Medulla oblongata (tissue), 1 donor: ENCODE measurements at regions not wholly inside any gene's neighbourhood (a gene's known extent, or its start where the extent isn't known, plus 50 kb on each side); places are given as distances from the start of the nearest gene placed in this dataset.

ENCODE experiments used
- DNase-seq: peaks from one replicate; pipeline ENCODE4 v3.0.0-alpha.2; 2015; ENCODE audit errors: extremely low spot score

GRCh38 chr7:81606078-81606863 lies 163.6 kb downstream of the HGF start:
- no peak for DNase-seq

- DNase-seq = no peak
Observed at GRCh38 chr7:81605493-81605892, 164.4 kb downstream of the HGF start.

GRCh38 chr7:81604808-81605174 lies 165.1 kb downstream of the HGF start:
- no peak for DNase-seq

- no peak for DNase-seq
Observed at GRCh38 chr7:81604075-81604807, 165.6 kb downstream of the HGF start.

GRCh38 chr7:81600608-81601007 lies 169.2 kb downstream of the HGF start:
- no peak for DNase-seq

GRCh38 chr7:81598951-81599350 lies 170.9 kb downstream of the HGF start:
- no peak for DNase-seq

- no peak for DNase-seq
Observed at GRCh38 chr7:81594767-81595166, 175.1 kb downstream of the HGF start.

GRCh38 chr7:81590131-81590530 lies 179.7 kb downstream of the HGF start:
- no peak for DNase-seq

- DNase-seq = no peak
Observed at GRCh38 chr7:81584667-81585066, 185.2 kb downstream of the HGF start.

GRCh38 chr7:81583882-81584533 lies 185.8 kb downstream of the HGF start:
- DNase-seq = no peak

GRCh38 chr7:81583090-81583489 lies 186.8 kb downstream of the HGF start:
- no peak for DNase-seq

- no peak for DNase-seq
Observed at GRCh38 chr7:81577642-81578340, 192.1 kb downstream of the HGF start.

GRCh38 chr7:81574723-81575326 lies 195.0 kb downstream of the HGF start:
- DNase-seq = no peak

GRCh38 chr7:81573932-81574331 lies 195.9 kb downstream of the HGF start:
- DNase-seq = no peak

- DNase-seq = no peak
Observed at GRCh38 chr7:81573128-81573527, 196.7 kb downstream of the HGF start.

- no peak for DNase-seq
Observed at GRCh38 chr7:81562581-81562980, 207.3 kb downstream of the HGF start.

GRCh38 chr7:81560708-81561107 lies 209.1 kb downstream of the HGF start:
- no peak for DNase-seq

GRCh38 chr7:81549484-81550016 lies 220.3 kb downstream of the HGF start:
- no peak for DNase-seq

- no peak for DNase-seq
Observed at GRCh38 chr7:81534996-81535395, 234.9 kb downstream of the HGF start.

GRCh38 chr7:81534446-81534845 lies 235.4 kb downstream of the HGF start:
- no peak for DNase-seq

- DNase-seq = no peak
Observed at GRCh38 chr7:81533931-81534330, 235.9 kb downstream of the HGF start.

- no peak for DNase-seq
Observed at GRCh38 chr7:81533426-81533825, 236.4 kb downstream of the HGF start.
